T-helper 2 cell (primary cell): ENCODE measurements at regions not wholly inside any gene's neighbourhood (a gene's known extent, or its start where the extent isn't known, plus 50 kb on each side); places are given as distances from the start of the nearest gene placed in this dataset.
"Not testable (repeated sequence)": the region's sequence is repeated elsewhere in the genome, so short reads cannot be mapped to it uniquely, and the experiment has no call there.

Source experiments
- DNase-seq, 5 experiments: peaks; one replicate each; pipeline versions ENCODE4 v3.0.0 to v3.0.0-alpha.2; 2012 to 2022

DNA sequence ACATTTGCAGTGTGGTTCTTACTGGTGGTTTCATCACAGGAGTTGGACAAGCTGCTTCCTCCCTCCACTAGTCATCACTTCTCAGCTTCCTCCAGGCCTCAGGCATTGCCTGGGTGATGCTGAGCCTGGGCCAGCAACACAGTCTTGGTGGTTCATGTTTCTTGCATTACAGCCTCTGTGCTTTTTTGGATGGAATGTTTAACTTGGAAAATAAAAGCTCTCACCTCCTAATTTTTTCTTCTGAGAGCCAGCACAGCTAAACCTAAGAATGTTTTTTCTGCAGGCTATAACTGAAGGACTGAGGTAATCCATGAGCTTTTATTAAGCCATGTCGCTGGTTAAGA is 66.1 kb upstream of the RHOU start:
- no peak for DNase-seq

DNA sequence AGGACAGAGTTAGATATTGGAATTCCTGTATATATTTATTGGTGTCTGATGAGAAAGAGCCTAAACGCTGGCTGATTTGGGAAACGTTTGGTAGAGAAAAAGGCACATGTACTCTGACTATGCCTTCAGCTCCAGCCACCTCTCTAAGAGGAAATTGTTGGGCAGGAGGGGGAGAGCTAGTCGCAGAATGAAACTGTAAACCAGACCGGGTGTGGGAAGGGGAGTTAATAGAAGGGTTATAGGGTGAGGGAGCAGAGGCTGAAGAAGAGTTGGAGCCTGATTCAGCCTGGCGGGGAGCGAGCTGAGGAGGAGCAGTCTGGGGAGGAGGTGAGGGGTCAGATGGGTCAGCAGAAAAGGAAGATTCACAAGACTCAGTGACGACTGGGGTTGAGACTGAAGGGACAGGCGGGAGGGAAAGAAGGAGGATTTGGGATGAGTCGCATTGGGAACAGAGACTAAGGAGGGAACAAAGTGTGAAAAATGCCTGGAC is 54.2 kb upstream of the RHOU start:
- not testable (repeated sequence) for DNase-seq

DNA sequence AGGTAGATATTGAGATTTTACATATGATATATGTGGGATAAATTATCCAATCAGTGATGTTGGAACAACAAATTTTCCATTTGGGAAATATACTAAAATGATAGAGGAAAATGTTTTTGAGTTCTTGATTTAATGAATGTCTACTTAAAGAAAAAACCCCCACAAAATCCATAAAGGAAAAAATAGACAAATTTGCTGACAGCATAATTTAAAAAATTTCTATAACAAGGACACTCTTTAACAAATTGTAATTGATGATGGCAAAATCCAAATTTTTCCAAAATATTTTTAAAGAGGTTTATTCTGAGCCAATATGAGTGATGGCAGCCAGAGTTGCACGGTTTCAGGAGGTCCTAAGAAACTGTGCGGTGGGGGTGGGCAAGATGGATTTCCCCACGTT is 51.9 kb upstream of the RHOU start:
- DNase-seq: no peak

DNA sequence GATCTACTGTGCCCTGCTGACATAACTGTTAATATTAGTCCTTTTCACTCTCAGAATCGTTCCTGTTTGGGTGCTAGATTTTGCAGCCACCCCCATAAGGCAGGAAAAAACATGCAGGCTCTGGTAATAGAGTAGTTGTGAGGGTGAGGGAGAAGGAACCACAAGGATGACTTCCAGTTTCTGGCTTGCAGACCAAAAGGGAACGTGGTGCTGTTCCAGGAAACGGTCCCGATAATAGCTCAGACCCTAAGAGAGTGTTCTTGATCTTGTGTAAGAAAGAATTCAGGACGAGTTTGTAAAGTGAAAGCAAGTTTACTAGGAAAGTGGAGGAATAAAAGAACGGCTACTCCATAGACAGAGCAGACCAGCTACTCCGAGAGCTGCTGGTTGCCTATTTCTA is 50.7 kb upstream of the RHOU start:
- no peak for DNase-seq

DNA sequence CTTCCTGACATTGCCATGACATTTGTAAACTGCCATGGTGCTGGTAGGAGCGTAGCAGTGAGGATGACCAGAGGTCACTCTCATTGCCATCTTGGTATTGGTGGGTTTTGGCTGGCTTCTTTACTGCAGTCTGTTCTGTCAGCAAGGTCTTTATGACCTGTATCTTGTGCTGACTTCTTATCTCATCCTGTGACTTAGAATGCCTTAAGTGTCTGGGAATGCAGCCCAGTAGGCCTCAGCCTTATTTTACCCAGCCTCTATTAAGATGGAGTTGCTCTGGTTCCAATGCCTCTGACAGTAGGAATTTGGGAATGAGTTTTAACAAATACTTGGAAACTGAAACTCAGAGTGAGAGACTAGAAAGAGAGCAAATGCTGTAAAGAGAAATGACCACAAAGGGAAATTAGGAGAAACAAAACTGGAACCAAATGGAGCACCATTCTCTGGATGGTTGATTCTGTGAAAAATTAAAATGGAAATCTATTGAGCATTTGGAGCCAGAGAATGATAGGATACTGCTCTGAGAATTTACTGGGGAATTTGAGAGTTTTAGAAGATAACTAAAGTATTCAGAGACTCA is 50.1 kb upstream of the RHOU start:
- DNase-seq: no peak
